ENCODE measurements at regions not wholly inside any gene's neighbourhood (a gene's known extent, or its start where the extent isn't known, plus 50 kb on each side); places are given as distances from the start of the nearest gene placed in this dataset.
A peak's percentile ranks its signal among the peaks of the same experiment; 100 is the strongest.

DNA sequence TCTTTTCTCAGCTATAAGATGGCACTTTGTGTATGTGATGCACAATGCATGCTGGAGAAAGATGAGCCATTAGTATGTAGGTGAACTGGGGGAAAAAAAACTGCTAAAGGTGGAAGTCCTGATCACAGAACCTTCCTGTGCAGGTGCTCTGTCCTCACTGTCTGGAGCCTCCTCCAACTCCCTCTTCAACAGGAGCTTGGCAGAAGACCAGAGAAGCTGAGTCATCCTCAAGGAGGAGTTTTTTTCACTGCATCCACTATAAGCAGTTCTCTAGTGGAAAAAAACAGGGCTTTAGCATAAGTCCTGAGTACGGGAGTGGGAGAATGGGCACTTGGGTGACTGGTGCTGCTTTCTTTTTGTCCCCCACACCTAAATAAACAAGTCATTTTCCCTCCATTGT lies 168.4 kb upstream of the CADPS start:
- DNase-seq (ENCODE audit: low read depth), result peak; percentile 66

DNA sequence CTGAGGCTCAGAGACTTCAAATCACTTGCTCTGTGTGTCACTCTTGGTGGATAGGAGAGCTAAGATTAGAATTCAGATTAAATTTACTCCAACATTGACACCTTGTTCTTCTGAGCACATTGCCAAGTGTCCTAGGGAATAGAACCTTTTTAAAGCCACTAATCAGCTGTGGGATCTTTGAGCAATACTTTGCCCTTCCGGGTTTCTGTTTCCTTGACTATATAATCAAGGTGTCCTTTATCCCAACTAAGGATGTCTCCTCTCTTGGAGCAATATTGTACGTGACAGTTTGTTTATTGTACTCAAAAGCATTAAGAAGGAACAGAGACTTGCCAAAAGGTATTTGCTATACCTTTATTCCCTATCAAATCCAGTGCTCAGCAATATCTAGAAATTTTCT lies 170.9 kb upstream of the CADPS start:
- no peak for DNase-seq (ENCODE audit: low read depth)

DNA sequence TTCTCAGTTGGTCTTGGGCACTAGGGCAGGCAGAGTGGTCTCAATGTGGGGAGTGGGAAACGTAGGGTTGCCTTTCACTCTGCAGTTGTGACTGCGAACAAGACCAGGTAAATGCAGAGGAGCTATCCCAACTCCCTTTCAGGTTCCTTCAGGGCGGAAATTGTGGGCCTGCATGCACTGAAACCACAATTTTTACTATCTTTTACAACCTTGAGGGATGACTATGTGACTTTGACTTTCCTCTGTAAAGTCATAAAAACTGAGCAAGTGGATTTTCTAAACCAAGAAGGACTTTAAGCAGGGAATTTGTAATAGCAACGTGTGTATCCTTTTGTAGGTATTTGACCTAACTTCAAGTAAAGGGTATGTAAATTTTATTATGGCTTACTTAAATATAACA lies 171.4 kb upstream of the CADPS start:
- DNase-seq (ENCODE audit: low read depth), result no peak

DNA sequence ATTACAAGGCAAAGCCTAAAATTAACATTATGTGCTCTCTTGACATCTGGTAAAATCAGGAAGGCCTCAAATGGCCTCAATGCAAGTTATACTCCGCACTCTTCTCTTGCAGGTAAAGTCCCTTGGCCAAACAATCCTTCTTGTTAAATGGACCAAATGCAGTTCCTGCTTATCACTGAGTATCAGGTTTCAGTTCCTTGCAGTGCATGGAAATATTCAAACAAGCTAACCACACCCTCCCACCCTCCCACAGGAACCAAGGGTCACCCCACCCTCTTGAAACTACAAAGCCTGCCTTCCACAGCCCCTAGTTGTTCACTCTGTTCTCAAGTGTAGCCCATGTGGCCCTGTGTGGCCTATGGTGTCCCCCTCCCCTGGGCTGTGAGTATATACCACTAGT lies 171.9 kb upstream of the CADPS start:
- DNase-seq (ENCODE audit: low read depth), result no peak

DNA sequence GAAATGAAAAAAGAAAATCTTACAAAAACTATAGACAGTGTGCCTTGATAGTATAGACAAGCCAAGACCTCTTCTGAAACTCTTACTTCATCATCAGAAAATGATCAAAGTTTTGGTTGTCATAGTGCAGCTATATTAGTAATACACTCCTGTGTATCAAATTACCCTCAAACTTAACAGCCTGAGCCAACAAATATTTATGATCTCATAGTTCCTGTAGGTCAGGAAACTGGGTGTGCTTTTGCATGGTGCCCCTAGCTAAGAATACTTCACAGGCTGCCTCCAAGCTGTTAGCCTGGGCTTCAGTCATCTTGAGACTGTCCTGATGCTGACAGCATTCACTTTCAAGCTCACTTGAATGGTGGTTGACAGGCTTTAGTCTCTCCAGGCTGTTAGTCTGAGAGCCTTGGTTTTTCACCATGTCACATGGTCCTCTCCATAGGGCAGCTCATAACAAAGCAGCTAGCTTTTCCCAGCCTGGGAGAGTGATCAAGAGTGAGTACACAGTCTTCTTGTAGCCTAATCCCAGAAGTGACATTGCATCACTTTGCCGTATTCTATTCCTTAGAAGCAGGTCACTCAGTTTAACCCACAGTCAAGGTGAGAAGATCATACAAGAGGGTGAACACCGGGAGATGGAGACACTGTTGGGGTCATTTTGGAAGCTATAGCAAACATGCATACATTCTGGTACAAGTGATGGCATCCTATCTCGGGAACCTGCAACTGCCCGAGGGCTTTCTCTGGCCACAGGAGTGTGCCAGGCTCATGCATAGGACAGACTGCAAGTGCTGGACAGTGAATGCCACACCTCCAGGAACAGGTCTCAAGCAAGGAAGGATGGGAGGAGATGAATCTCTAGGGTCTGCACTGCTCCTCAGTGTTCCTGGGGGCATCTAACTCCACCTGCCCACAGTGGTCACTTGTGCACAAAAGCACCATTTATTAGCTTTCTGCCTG lies 173.4 kb upstream of the CADPS start:
- peak; percentile 50 for DNase-seq (ENCODE audit: low read depth)

DNA sequence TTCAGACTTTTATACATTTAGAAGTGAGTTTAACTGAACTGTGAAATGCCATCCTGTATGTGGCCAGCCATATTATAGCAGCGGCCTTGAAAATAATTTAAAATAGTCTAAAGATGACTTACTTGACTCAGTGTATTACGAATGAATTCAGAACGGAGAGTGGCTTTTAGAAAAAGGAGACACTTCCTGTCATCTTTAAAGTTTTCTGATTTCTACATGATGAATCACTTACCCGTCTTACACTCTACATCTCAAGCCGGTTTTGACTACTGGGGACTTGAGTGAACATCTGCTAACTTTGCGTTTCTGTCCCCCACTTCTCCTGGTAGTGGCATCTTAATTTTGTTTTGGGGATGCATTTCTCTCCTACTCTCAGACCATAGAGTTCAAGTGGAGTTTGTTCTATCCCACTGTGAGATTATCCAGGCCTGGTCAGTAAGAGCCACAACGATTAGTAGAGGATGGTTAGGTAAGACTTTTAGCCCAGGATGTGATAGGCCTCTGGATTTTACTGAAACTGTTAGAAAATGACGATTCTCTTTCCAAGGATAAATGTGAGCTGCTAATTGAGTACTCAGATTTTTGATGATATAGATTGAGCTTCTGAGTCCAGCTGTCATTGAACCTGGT lies 175.4 kb upstream of the CADPS start:
- peak; percentile 71 for DNase-seq (ENCODE audit: low read depth)

DNA sequence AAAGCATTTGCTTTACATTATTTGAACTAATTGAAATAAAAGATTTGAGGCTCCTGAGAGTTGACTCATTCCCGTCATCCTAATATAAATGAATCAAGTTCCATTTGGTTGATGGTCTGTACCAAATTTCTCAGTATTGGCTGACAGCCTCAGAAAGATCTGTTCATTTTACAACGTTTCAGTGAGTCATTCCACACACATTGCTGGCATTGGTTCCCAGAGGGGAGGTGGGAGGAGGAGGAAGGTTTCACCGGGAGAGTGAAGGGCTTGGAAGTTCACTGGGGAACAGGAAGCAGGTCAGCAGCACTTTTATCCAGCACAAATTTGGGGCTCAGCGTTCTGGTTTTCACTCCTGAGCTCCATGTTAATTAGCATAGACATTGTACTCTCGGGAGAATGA lies 176.7 kb upstream of the CADPS start:
- peak; percentile 86 for DNase-seq (ENCODE audit: low read depth)

DNA sequence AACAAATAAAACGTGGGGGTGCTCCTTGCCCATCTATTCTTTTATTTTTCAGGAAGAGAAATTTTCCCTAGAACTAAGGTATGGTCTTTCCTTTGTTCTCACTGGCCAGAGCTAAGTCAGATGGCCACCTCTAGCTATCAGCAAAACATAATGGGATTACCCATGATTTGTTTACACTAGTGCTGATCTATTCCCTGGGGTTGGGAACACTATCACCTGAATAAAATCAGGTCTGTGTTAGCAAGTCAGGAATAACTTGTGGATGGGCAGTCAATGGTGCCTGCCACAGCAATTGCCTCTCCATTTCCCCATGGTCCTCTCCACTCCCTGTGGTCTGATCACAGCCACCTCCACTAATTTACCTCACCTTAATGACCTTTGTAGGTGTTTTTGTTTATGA lies 181.7 kb upstream of the CADPS start:
- no peak for DNase-seq (ENCODE audit: low read depth)

DNA sequence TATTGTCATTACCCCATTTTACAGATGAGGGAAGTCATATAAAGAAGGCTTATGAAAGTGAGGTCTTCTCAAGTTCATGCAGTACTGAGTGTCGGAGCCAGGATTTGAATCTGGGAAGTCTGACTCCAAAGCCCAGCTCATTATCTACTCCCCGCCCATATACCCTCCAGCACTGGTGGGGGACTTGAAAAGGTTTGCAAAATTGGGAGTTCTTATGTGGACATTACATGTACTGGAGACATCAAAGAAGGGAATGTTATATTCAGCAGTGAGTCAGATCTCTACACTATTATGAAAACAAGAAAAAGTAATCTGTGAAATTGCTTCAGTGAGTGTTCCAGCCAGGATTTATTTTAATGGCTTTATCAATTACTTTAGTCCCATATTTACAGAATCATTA lies 185.2 kb upstream of the CADPS start:
- no peak for DNase-seq (ENCODE audit: low read depth)

DNA sequence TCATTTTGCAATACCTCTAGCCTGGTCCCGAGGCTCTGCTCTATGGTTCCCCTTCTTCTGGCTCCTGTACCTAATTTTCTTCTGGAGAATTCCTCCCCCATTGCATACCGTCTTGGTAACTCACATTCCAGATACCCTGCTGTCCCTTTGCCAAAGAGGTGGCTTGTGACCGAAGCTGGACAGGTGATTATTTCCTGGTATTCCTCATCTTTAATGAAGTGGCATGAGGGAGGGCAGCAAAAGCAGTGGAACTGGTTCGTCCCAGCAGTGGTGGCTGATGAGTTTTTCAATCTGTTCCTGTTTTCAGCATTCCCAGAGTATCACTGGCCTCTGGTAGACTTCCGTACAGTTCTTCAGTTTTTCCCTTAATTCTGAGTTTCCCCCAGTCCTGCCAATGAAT lies 186.2 kb upstream of the CADPS start:
- DNase-seq (ENCODE audit: low read depth), result no peak

DNA sequence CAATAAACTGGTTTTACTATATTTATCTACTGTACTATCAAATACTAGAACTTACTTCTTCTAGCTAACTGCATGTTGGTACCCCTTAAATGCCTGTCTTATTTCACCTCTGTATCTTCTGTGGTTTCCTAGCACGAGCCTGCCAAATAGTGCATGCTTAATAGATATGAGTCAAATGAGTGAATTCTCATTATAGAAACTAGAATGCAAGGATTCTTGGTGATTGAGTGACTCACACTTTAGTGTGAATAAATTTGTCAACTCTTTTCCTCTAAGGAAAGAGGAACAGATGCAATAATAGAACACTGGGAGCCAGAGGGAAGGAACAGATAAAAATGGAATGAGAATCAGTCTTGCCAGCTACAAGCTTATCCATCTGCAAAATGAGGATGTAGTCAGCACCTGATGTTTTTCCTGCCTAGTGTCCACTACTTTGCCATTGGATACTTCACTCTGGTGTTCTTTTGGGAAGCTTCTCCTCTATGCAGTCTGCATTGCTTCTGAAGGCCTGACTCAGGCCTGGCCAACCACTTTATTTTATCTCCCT lies 189.1 kb upstream of the CADPS start:
- DNase-seq (ENCODE audit: low read depth), result no peak

DNA sequence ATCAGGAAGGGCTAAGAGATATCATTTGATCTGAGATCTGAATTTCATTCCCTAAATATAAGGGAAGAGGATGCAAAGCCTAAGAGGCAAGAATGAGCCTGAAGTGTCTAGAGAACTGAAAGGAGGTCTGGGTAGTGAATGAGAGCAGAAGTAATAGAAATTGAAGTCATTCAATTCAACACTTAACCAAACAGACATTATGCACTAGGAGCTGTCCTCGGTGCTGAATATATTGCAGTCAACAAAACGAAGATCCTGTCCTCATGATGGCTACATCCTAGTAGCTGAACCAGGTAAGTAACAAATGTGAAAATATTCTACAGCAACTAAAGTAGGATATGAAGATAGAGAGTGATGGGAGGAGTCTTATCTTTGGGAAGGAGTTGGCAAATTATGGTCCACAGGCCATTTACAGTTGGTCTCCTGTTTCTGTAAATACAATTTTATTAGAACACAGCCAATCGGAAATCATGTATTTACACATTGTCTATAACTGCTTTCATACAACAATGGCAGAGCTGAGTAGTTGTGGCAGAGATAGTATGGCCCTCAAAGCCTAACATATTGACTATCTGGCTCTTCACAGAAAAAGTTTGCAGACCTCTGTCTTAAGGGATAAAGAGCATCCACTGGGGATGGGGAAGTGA lies 192.9 kb upstream of the CADPS start:
- DNase-seq (ENCODE audit: low read depth), result peak; percentile 40

DNA sequence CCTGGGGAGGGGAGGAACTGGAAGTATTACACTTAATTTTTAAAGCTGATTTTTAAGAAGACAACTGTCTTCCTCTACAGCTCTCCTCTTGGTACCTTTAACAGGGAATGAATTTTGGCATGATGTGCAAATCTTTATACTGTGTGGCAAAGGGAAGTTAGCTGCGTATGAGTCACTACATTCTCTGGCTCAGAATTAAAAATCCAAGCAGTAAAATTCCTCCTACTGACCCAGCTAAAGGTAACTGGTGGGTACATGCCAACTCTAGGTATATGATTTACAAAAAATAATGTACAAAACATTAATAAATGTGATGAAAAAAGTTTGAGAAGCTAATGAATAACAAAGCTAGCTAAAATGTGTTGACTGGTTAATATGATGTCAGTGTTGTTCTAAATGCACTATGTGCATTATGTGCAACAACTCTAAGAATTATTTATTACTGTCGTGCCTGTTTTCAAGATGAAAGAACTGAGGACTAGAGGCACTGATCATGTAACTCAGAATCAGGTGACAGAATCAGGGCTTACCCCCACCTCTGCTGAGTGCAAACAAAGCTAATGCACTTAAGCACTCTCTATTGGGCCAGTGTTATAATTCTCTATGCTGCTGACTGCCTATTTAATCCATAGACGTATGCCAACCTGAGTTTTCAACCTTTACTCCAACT lies 194.7 kb upstream of the CADPS start:
- DNase-seq (ENCODE audit: low read depth), result no peak

DNA sequence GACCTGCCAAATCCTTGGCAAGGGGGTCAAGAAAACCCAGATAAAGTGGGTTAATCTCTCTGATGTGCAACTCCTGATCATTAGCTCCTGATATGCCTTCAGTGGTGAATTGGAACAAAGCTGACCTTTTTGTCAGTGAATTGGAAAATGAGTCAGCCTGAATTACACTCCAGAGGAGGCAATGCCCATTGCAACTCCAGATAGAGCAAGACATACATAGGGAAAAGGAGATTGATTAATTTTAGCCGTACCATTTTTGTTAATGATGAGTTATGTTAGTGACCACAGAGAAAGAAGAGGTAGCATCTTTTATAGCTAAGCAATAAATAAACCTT lies 195.2 kb upstream of the CADPS start:
- DNase-seq (ENCODE audit: low read depth), result no peak

DNA sequence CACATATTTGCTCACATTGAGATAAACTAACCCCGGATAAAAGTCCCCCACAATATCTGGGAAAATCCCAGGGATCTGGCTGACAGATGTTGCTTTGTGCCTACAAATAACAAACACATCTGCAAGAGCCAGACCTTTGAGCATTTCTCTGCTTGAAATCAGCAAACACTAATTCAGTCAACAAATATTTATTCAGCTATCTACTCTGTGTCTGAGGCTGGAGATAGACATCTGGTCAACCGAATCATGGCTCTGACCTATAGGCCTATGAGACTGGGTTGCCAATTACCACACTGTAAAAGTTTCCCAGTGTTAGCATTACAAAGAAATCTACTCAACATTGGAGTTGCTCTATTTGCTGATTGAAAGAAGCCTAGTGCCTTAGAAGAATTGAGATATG lies 201.1 kb upstream of the CADPS start:
- DNase-seq (ENCODE audit: low read depth), result no peak

DNA sequence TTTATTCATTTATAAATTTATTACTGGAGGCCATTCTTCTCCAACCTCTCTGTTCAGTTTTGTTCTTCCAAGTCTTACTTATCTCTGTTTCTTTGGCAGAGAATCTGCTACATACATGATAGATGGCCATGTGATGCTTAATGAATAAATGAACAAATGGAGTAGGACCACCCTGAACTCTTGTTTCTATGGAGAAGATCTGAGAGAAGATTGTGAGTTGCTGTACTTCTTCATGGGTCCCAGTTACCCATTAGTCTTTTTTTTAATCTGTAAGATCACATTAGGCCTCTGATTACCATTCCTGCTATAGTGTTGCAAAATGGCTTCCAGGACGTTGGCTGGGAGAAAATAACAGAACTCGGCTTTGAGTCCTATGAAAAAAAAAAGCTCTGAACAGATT lies 191.9 kb upstream of the SYNPR start:
- DNase-seq (ENCODE audit: low read depth), result no peak

DNA sequence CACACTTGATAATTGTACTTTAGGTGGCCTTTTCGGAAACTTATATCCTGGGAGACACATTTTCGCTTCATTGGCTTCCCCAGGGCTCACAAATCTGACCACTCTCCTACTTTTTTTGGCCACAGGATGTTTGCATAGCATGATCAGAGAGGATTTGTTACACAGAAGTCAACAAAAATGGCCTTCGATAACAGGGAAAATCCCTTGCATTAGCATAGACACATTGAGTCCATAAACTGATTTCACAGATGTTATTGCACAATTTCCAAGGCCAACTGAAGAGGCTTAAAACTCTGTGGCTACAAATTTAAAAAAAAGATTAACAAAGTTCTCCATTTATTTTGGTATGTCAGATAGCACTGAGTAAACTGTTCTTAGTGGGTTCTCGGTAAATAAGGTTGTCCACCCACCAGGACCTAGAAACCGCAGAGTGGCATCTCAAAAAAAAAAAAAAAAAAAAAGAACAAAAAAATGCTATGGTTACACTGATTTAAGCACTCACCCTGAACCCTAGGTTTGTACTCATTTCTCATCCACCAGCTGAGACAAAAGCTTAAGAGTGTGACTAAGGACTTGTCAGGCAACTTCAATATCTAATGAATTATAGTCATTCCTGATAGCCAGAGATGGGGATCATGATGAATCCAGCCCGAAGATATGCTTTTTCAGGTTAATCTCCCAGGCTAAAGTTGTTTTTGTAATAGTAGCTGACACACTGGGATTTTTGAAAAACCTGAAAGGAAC lies 188.9 kb upstream of the SYNPR start:
- DNase-seq (ENCODE audit: low read depth), result no peak

DNA sequence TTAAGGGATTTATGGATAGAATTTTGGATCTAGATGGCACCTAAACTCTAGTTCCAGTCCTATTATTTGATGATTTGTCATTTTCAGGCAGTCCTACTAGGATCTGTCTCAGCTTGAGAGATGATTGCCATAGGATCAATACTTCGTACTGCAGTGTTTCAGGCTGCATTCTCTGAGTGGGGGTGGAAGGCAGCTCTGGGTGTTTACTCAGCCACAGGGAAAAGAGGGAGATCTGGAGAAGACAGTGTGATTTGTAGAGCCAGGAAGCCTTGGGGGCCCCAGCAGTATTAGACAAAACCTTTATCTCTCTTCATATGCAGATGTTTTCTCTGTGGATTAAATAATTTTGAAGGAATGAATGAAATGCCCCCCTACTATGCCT lies 188.4 kb upstream of the SYNPR start:
- no peak for DNase-seq (ENCODE audit: low read depth)

DNA sequence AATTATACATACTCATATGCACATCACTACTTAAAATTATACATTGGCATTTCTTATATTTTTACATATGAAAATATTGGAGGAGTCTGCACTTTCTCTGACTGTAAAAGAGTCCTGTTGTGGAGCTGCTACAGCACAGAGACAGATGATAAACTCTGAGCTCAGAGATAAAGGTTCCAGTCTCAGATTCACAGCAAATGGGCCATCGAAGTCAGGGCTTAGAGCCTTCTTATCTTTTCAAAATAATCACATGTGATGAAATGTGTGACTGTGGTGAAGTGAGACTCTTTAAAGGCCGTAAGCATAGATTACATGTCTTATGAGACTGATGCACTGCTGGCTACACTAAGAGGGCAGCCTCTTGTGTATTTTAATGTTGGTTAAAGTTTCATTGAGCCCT lies 187.5 kb upstream of the SYNPR start:
- no peak for DNase-seq (ENCODE audit: low read depth)

DNA sequence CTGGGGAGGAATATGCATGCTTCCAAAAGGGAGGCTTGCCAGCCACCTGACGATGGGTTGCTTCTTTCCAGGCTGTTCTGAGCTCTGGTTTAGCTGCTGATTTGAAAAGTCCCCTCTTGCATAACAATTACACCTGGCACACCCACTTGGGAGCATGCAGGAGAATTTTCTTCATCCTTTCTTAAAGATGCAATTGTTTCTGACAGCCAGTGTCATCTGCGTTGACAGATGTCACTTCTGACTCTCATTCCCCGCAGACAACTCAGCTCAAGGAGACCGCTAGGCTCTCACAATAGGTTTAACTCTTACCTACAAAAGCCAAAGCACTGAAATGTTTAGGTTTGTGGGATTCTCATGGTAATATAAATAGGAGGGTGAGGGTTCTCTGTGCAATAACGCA lies 185.6 kb upstream of the SYNPR start:
- no peak for DNase-seq (ENCODE audit: low read depth)

Data from HT1080 (cell line).